ENCODE measurements at regions not wholly inside any gene's neighbourhood (a gene's known extent, or its start where the extent isn't known, plus 50 kb on each side); places are given as distances from the start of the nearest gene placed in this dataset.

GRCh38 chr14:84975241-84975902, 554.6 kb upstream of the FLRT2 start:
- TF ChIP-seq POLR2A (IDR thresholded peaks at IDR 0.05) (no peak), EP300 (IDR thresholded peaks at IDR 0.05; ENCODE audit: low read depth) (no peak), CTCF (IDR thresholded peaks at IDR 0.05) (no peak)

Measured in transverse colon (tissue), 3 donors.